MCF 10A (cell line): ENCODE measurements at regions not wholly inside any gene's neighbourhood (a gene's known extent, or its start where the extent isn't known, plus 50 kb on each side); places are given as distances from the start of the nearest gene placed in this dataset.

Source experiments
- BruUV-seq: library from RNA; stranded (reverse); fragments of 400-500 nt; replicated peaks from 2 replicates; lab custom pipeline; 2021; lab: Mats Ljungman, UMichigan
- CTCF ChIA-PET: fragments of 300-600 bp; sonication (Branson Sonifier 250); formaldehyde crosslinking; extraction: SDS; loops from one replicate; lab custom pipeline; 2021; ENCODE audit warnings: antibody characterized with exemption, inconsistent platforms; lab: Yijun Ruan, JAX
- POLR2A ChIA-PET: fragments of 300-600, 350-650 bp; sonication (Branson Sonifier 250); formaldehyde crosslinking; extraction: SDS; loops from one replicate; lab custom pipeline; 2020; ENCODE audit warnings: antibody characterized with exemption, inconsistent platforms; lab: Yijun Ruan, JAX
- DNase-seq: peaks from one replicate; pipeline ENCODE4 v3.0.0-alpha.2; 2018; ENCODE audit not compliant: unreplicated experiment
- H3K27ac Mint-ChIP-seq: one replicate; pipeline ENCODE4 v1.8.0; 2022; ENCODE audit warnings: mild to moderate bottlenecking, low read depth, mixed read lengths; ENCODE audit not compliant: unreplicated experiment
- H3K27me3 Mint-ChIP-seq: one replicate; pipeline ENCODE4 v1.8.0; 2022; ENCODE audit warnings: mixed read lengths; ENCODE audit not compliant: insufficient read depth, unreplicated experiment
- H3K36me3 Mint-ChIP-seq: one replicate; pipeline ENCODE4 v1.8.0; 2022; ENCODE audit warnings: mild to moderate bottlenecking, moderate library complexity, mixed read lengths; ENCODE audit not compliant: insufficient read depth, unreplicated experiment
- H3K4me1 Mint-ChIP-seq: one replicate; pipeline ENCODE4 v1.8.0; 2022; ENCODE audit warnings: mixed read lengths; ENCODE audit not compliant: insufficient read depth, unreplicated experiment
- H3K4me3 Mint-ChIP-seq: one replicate; pipeline ENCODE4 v1.8.0; 2022; ENCODE audit warnings: mild to moderate bottlenecking, moderate library complexity, mixed read lengths; ENCODE audit not compliant: unreplicated experiment
- H3K9me3 Mint-ChIP-seq: one replicate; pipeline ENCODE4 v1.8.0; 2022; ENCODE audit warnings: mixed read lengths; ENCODE audit not compliant: unreplicated experiment
- intact Hi-C: fragments of 100-400 bp; cut with micrococcal nuclease; formaldehyde crosslinking; loops from 2 replicates; pipeline ENCODE4 v1.14.1; 2022
- TF ChIP-seq, protein P1 (sequence below): fragments of 200-600 bp; IDR thresholded peaks from one replicate; pipeline ENCODE4 v1.8.0; 2022; ENCODE audit warnings: antibody characterized with exemption, mild to moderate bottlenecking; ENCODE audit not compliant: unreplicated experiment

GRCh38 chr4:13092702-13093101, 391.4 kb downstream of the RAB28 start:
- Mint-ChIP-seq H3K27ac (no peak overlapping the region), H3K4me3 (no peak overlapping the region), H3K27me3 (no peaks in the 10 kb centered on the region), H3K9me3 (no peaks in the 10 kb centered on the region), H3K4me1 (peaks cover 29% of the 10 kb centered on the region), H3K36me3 (no peaks in the 10 kb centered on the region)
- intact Hi-C loops: no loop called here
- CTCF ChIA-PET: no interaction called here
- no TSS peak for BruUV-seq
- DNase-seq: peak; percentile 48
- TF ChIP-seq, protein P1, sequence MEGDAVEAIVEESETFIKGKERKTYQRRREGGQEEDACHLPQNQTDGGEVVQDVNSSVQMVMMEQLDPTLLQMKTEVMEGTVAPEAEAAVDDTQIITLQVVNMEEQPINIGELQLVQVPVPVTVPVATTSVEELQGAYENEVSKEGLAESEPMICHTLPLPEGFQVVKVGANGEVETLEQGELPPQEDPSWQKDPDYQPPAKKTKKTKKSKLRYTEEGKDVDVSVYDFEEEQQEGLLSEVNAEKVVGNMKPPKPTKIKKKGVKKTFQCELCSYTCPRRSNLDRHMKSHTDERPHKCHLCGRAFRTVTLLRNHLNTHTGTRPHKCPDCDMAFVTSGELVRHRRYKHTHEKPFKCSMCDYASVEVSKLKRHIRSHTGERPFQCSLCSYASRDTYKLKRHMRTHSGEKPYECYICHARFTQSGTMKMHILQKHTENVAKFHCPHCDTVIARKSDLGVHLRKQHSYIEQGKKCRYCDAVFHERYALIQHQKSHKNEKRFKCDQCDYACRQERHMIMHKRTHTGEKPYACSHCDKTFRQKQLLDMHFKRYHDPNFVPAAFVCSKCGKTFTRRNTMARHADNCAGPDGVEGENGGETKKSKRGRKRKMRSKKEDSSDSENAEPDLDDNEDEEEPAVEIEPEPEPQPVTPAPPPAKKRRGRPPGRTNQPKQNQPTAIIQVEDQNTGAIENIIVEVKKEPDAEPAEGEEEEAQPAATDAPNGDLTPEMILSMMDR: no peak
- POLR2A ChIA-PET: no interaction called here

DNA sequence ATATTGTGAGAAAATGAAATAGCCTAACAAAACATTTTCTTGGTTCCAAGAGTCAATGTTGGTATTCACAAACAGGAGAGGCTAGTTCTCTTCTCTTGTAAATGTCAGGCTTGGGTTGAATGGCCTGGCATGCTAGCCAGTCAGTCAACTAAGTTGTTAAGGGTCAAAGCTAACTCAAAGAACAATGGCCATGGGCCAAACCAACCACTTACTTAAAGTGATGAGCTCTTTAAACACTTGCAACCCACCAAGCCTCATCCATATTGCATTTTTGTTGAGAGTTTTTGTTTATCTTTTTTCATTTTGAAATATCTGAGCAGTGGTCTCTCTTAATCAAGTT, 394.5 kb downstream of the RAB28 start:
- BruUV-seq: no TSS peak
- Mint-ChIP-seq H3K27ac (no peak overlapping the region), H3K36me3 (peaks cover 5% of the 10 kb centered on the region), H3K9me3 (peaks cover 9% of the 10 kb centered on the region), H3K27me3 (no peaks in the 10 kb centered on the region), H3K4me1 (peaks cover 29% of the 10 kb centered on the region), H3K4me3 (no peak overlapping the region)
- CTCF ChIA-PET: interaction anchor here (0.6 kb wide), 1 partner anchor 212 kb away, joined by 3 read pairs; no protein-coding TSS in a partner anchor
- intact Hi-C loops: no loop called here
- TF ChIP-seq, protein P1: no peak
- peak; percentile 18 for DNase-seq
- POLR2A ChIA-PET: interaction anchor here (0.6 to 0.7 kb wide), 2 partner anchors 109 to 140 kb away, joined by 3 read pairs; no protein-coding TSS in a partner anchor

DNA sequence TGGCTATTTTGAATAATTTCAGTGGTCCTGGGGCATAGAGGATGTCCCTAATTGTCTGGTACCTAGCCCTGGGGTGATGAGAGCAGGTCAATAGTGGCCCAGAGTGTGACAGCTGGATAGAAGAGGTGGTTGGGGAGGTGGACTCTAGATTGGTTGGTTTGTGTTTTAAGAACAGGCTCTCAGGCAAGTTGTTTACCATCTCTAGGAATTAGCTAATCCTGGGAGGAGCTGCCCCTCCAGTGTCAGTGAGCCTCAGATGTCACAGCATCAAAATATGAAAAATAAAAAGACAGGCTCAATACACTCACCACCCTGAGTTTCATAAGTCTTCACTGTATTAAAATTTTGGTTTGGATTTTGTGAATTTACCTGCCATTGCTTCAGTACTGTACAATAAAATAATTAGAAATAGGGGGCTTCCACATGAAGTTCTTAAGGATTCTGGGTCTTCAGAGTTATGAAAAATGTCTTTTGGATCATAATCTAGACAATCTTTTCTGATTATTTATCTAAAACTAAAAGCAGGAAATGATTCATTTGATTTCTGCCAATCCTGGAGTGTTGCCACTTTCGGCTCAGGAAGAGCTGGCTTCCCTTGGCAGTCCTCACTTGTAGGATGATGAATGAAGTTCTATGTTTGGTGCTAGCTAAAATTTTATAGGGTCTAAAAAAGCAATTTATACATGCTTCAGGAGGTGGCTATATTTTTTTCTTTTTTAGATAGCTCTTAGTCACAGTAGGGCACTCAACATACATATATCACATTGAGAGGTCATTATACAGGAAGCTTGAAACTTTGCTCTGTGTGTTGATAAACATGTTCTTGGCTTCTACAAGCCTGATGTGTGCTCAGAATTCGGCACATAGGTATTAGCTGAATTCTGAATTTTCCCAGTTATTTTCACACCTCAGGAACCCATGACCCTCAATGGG, 395.1 kb downstream of the RAB28 start:
- Mint-ChIP-seq H3K27ac (peak overlapping the region; percentile 83), H3K36me3 (peaks cover 5% of the 10 kb centered on the region), H3K27me3 (no peaks in the 10 kb centered on the region), H3K4me1 (peaks cover 29% of the 10 kb centered on the region), H3K4me3 (no peak overlapping the region), H3K9me3 (peaks cover 14% of the 10 kb centered on the region)
- POLR2A ChIA-PET: interaction anchor here (0.5 to 0.7 kb wide), 2 partner anchors 108 to 191 kb away, joined by 3 read pairs; no protein-coding TSS in a partner anchor
- intact Hi-C loops: no loop called here
- BruUV-seq: no TSS peak
- TF ChIP-seq, protein P1: no peak
- CTCF ChIA-PET: interaction anchor here (0.6 kb wide), 1 partner anchor 211 kb away, joined by 3 read pairs; no protein-coding TSS in a partner anchor
- DNase-seq: peak; percentile 84

GRCh38 chr4:13087041-13087440, 397.1 kb downstream of the RAB28 start:
- DNase-seq: no peak
- peaks cover 10% of the 10 kb centered on the region for H3K36me3 Mint-ChIP-seq
- ChIA-PET CTCF (no interaction called here), POLR2A (no interaction called here)
- peaks cover 21% of the 10 kb centered on the region for H3K4me1 Mint-ChIP-seq
- no peak overlapping the region for H3K27ac Mint-ChIP-seq
- no peaks in the 10 kb centered on the region for H3K27me3 Mint-ChIP-seq
- TF ChIP-seq, protein P1: no peak
- no peak overlapping the region for H3K4me3 Mint-ChIP-seq
- peaks cover 14% of the 10 kb centered on the region for H3K9me3 Mint-ChIP-seq
- intact Hi-C loops: no loop called here
- BruUV-seq: no TSS peak
